WTC11 (cell line): ENCODE measurements at regions not wholly inside any gene's neighbourhood (a gene's known extent, or its start where the extent isn't known, plus 50 kb on each side); places are given as distances from the start of the nearest gene placed in this dataset.

Experiments used
- ATAC-seq: fragments of 200-7000 bp; cut with Tn5 transposase; 2 replicates; pipeline ENCODE4 v1.10.0; 2021; ENCODE audit warnings: mild to moderate bottlenecking, moderate library complexity
- CTCF ChIA-PET: fragments of 300-600 bp; sonication (Branson Sonifier 250); formaldehyde crosslinking; loops from one replicate; lab custom pipeline; 2021; ENCODE audit warnings: antibody characterized with exemption; lab: Charles Lee
- POLR2A ChIA-PET: fragments of 350-600 bp; sonication (Branson Sonifier 250); formaldehyde crosslinking; loops from one replicate; lab custom pipeline; 2021; ENCODE audit warnings: antibody characterized with exemption; lab: Charles Lee
- DNase-seq: peaks from one replicate; pipeline ENCODE4 v3.0.0; 2021; ENCODE audit warnings: low spot score
- H3K27ac Mint-ChIP-seq: 2 replicates; pipeline ENCODE4 v1.8.0; 2021; ENCODE audit warnings: mixed read lengths
- H3K27me3 Mint-ChIP-seq: 2 replicates; pipeline ENCODE4 v1.8.0; 2021; ENCODE audit warnings: low read depth, mild to moderate bottlenecking, moderate library complexity, mixed read lengths
- H3K36me3 Mint-ChIP-seq: 2 replicates; pipeline ENCODE4 v1.8.0; 2021; ENCODE audit warnings: mixed read lengths
- H3K4me1 Mint-ChIP-seq: 2 replicates; pipeline ENCODE4 v1.8.0; 2022; ENCODE audit warnings: mixed read lengths
- H3K4me3 Mint-ChIP-seq: 2 replicates; pipeline ENCODE4 v1.8.0; 2021; ENCODE audit warnings: mild to moderate bottlenecking, moderate library complexity, mixed read lengths
- H3K9me3 Mint-ChIP-seq: 2 replicates; pipeline ENCODE4 v1.8.0; 2021; ENCODE audit warnings: mixed read lengths
- ELF4 ChIP-seq: sonication (generic); formaldehyde crosslinking; IDR thresholded peaks from 2 replicates; pipeline ENCODE4 v1.8.1; 2022; ENCODE audit warnings: low read depth, mild to moderate bottlenecking, moderate library complexity, missing genetic modification reagents
- GTF2I ChIP-seq: fragments of 250-450 bp; sonication (Bioruptor Pico); conservative IDR thresholded peaks from 2 replicates; pipeline ENCODE4 v1.4.0; 2021; ENCODE audit warnings: mild to moderate bottlenecking
- HMGA2 ChIP-seq: fragments of 250-450 bp; sonication (Bioruptor Pico); IDR thresholded peaks from 2 replicates; pipeline ENCODE4 v1.4.0; 2021; ENCODE audit warnings: mild to moderate bottlenecking, moderate library complexity
- NR3C1 ChIP-seq: sonication (generic); formaldehyde crosslinking; conservative IDR thresholded peaks from 2 replicates; pipeline ENCODE4 v1.8.1; 2023; ENCODE audit warnings: low read depth, mild to moderate bottlenecking, missing genetic modification reagents
- OVOL2 ChIP-seq: fragments of 250-450 bp; sonication (Bioruptor Pico); IDR thresholded peaks from 2 replicates; pipeline ENCODE4 v1.9.0; 2021; ENCODE audit warnings: mild to moderate bottlenecking, borderline replicate concordance
- ZNF219 ChIP-seq: sonication (generic); formaldehyde crosslinking; IDR thresholded peaks from 2 replicates; pipeline ENCODE4 v1.8.0; 2023; ENCODE audit warnings: missing genetic modification reagents, mild to moderate bottlenecking, borderline replicate concordance
- ZNF232 ChIP-seq: sonication (generic); formaldehyde crosslinking; IDR thresholded peaks from 2 replicates; pipeline ENCODE4 v1.8.0; 2022; ENCODE audit warnings: mild to moderate bottlenecking, missing genetic modification reagents
- ZNF396 ChIP-seq: fragments of 250-450 bp; sonication (Bioruptor Pico); IDR thresholded peaks from 2 replicates; pipeline ENCODE4 v1.8.0; 2021; ENCODE audit warnings: mild to moderate bottlenecking, moderate library complexity, borderline replicate concordance
- ZNF671 ChIP-seq: fragments of 250-450 bp; sonication (Bioruptor Pico); IDR thresholded peaks from 2 replicates; pipeline ENCODE4 v1.8.0; 2021; ENCODE audit warnings: mild to moderate bottlenecking
- TF ChIP-seq, protein P1 (sequence below): sonication (generic); formaldehyde crosslinking; IDR thresholded peaks from 2 replicates; pipeline ENCODE4 v1.8.0; 2023; ENCODE audit warnings: missing genetic modification reagents, mild to moderate bottlenecking, borderline replicate concordance
- TF ChIP-seq, protein P2 (sequence below): sonication (generic); formaldehyde crosslinking; IDR thresholded peaks from 2 replicates; pipeline ENCODE4 v1.8.0; 2022; ENCODE audit warnings: mild to moderate bottlenecking, missing genetic modification reagents
- TF ChIP-seq, protein P3 (sequence below): fragments of 250-450 bp; sonication (Bioruptor Pico); IDR thresholded peaks from 2 replicates; pipeline ENCODE4 v1.9.0; 2021; ENCODE audit warnings: mild to moderate bottlenecking
- TF ChIP-seq, protein P4 (sequence below): sonication (generic); formaldehyde crosslinking; IDR thresholded peaks from 2 replicates; pipeline ENCODE4 v1.8.0; 2022; ENCODE audit warnings: mild to moderate bottlenecking, missing genetic modification reagents
- TF ChIP-seq, protein P5 (sequence below): sonication (generic); formaldehyde crosslinking; conservative IDR thresholded peaks from 2 replicates; pipeline ENCODE4 v1.8.1; 2023; ENCODE audit warnings: mild to moderate bottlenecking, low read depth, missing genetic modification reagents, moderate library complexity
- TF ChIP-seq, protein P6 (sequence below): sonication (generic); formaldehyde crosslinking; IDR thresholded peaks from 2 replicates; pipeline ENCODE4 v1.8.1; 2023; ENCODE audit warnings: mild to moderate bottlenecking, missing genetic modification reagents
- TF ChIP-seq, protein P7 (sequence below): fragments of 200-600 bp; IDR thresholded peaks from 2 replicates; pipeline ENCODE4 v1.8.0; 2022; ENCODE audit warnings: antibody characterized with exemption

DNA sequence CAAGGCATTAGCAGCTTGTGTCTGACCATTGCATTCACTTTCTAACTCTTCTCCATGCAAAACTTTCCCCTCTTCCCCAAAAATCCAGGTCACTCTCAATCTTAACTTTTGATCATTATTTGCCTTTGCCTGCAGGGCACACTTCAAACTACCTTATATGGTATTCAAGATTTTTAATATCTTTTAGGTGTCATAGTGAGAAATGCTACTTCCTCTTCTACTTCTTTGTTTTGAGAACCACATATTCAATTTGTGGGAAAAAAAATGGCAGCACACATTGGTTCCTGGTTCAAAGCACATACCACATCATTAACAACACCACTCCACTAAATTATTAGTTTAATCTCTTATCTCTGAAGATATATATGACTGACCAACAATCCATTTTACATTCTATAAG lies 1267.0 kb upstream of the CITED2 start (continued):
- TF ChIP-seq, protein P1, sequence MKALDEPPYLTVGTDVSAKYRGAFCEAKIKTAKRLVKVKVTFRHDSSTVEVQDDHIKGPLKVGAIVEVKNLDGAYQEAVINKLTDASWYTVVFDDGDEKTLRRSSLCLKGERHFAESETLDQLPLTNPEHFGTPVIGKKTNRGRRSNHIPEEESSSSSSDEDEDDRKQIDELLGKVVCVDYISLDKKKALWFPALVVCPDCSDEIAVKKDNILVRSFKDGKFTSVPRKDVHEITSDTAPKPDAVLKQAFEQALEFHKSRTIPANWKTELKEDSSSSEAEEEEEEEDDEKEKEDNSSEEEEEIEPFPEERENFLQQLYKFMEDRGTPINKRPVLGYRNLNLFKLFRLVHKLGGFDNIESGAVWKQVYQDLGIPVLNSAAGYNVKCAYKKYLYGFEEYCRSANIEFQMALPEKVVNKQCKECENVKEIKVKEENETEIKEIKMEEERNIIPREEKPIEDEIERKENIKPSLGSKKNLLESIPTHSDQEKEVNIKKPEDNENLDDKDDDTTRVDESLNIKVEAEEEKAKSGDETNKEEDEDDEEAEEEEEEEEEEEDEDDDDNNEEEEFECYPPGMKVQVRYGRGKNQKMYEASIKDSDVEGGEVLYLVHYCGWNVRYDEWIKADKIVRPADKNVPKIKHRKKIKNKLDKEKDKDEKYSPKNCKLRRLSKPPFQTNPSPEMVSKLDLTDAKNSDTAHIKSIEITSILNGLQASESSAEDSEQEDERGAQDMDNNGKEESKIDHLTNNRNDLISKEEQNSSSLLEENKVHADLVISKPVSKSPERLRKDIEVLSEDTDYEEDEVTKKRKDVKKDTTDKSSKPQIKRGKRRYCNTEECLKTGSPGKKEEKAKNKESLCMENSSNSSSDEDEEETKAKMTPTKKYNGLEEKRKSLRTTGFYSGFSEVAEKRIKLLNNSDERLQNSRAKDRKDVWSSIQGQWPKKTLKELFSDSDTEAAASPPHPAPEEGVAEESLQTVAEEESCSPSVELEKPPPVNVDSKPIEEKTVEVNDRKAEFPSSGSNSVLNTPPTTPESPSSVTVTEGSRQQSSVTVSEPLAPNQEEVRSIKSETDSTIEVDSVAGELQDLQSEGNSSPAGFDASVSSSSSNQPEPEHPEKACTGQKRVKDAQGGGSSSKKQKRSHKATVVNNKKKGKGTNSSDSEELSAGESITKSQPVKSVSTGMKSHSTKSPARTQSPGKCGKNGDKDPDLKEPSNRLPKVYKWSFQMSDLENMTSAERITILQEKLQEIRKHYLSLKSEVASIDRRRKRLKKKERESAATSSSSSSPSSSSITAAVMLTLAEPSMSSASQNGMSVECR (CRISPR knock-in tag): no peak
- TF ChIP-seq ZNF219 (no peak), ZNF671 (CRISPR knock-in tag) (no peak), NR3C1 (CRISPR knock-in tag) (no peak), ZNF396 (no peak)
- TF ChIP-seq, protein P2, sequence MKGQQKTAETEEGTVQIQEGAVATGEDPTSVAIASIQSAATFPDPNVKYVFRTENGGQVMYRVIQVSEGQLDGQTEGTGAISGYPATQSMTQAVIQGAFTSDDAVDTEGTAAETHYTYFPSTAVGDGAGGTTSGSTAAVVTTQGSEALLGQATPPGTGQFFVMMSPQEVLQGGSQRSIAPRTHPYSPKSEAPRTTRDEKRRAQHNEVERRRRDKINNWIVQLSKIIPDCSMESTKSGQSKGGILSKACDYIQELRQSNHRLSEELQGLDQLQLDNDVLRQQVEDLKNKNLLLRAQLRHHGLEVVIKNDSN (CRISPR knock-in tag): no peak
- TF ChIP-seq, protein P3, sequence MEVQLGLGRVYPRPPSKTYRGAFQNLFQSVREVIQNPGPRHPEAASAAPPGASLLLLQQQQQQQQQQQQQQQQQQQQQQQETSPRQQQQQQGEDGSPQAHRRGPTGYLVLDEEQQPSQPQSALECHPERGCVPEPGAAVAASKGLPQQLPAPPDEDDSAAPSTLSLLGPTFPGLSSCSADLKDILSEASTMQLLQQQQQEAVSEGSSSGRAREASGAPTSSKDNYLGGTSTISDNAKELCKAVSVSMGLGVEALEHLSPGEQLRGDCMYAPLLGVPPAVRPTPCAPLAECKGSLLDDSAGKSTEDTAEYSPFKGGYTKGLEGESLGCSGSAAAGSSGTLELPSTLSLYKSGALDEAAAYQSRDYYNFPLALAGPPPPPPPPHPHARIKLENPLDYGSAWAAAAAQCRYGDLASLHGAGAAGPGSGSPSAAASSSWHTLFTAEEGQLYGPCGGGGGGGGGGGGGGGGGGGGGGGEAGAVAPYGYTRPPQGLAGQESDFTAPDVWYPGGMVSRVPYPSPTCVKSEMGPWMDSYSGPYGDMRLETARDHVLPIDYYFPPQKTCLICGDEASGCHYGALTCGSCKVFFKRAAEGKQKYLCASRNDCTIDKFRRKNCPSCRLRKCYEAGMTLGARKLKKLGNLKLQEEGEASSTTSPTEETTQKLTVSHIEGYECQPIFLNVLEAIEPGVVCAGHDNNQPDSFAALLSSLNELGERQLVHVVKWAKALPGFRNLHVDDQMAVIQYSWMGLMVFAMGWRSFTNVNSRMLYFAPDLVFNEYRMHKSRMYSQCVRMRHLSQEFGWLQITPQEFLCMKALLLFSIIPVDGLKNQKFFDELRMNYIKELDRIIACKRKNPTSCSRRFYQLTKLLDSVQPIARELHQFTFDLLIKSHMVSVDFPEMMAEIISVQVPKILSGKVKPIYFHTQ (CRISPR knock-in tag): no peak

DNA sequence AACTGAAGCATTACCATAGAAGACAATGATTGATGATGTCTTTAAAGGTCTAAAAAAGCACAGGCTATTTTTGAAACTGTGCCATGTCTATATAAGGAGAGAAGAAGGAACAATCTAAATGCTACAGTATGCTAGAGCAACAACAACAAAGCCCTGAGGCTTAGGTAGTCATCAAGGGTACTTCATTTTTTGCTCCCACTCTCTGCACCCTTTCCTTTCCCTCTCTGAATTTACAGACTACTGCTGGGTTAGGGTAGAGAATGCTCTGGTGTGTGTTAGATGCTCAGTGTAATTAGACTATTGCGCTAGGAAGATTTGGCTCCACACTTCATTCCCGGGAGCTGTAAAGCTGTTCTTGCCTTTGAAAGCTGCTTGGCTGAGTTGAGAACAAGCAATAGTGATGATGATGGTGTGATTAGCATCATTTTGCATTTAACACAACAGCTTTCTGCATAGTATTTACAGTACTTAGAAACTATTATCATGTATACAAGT lies 1262.5 kb upstream of the CITED2 start:
- peaks cover 16% of the 10 kb centered on the region for H3K27me3 Mint-ChIP-seq
- ATAC-seq: peak; percentile 78
- H3K4me3 Mint-ChIP-seq: no peak overlapping the region
- TF ChIP-seq, protein P4, sequence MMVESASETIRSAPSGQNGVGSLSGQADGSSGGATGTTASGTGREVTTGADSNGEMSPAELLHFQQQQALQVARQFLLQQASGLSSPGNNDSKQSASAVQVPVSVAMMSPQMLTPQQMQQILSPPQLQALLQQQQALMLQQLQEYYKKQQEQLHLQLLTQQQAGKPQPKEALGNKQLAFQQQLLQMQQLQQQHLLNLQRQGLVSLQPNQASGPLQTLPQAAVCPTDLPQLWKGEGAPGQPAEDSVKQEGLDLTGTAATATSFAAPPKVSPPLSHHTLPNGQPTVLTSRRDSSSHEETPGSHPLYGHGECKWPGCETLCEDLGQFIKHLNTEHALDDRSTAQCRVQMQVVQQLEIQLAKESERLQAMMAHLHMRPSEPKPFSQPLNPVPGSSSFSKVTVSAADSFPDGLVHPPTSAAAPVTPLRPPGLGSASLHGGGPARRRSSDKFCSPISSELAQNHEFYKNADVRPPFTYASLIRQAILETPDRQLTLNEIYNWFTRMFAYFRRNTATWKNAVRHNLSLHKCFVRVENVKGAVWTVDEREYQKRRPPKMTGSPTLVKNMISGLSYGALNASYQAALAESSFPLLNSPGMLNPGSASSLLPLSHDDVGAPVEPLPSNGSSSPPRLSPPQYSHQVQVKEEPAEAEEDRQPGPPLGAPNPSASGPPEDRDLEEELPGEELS: peak; percentile 71; the same call in 1 of the 2 replicates
- TF ChIP-seq OVOL2 (CRISPR knock-in tag): no peak
- TF ChIP-seq, all 79 proteins: peak for 1
- peaks cover 27% of the 10 kb centered on the region for H3K4me1 Mint-ChIP-seq
- CTCF ChIA-PET: no interaction called here
- H3K9me3 Mint-ChIP-seq: peaks cover 22% of the 10 kb centered on the region
- peak overlapping the region; percentile 25; the same call in 1 of the 2 replicates for H3K27ac Mint-ChIP-seq
- POLR2A ChIA-PET: no interaction called here
- no peak for DNase-seq
- H3K36me3 Mint-ChIP-seq: peaks cover 8% of the 10 kb centered on the region

DNA sequence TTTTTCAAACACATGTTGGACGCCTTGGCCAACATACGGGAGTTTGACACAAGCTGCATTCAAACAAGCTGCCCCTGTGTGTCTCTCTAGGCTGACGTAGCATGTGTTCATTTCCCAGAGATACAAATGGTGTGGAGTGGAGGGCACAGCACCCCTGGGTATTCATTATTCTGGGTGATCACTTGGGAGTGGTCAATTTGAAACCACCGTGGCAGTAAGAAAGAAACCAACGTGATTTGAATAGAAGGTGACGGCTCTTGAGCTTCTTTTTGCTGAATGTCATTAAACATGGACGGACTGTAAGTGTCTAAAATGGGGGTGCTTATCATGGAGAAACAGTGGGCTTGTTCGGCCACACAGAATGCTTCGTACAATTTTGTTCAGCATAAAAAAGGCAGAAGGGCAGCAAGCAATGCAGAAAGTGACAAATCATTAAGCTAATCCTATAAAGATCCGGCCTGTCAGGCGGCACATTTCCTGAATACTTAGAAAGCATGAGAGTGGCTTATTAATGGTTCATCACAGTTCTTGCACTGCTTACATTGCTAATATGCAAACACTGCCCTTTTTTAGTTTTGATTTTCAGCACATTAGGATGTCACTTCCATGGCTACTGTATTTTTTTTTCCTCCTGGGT lies 1261.9 kb upstream of the CITED2 start:
- CTCF ChIA-PET: no interaction called here
- peaks cover 16% of the 10 kb centered on the region for H3K27me3 Mint-ChIP-seq
- no peak for DNase-seq
- ATAC-seq: no peak
- H3K27ac Mint-ChIP-seq: no peak overlapping the region
- peaks cover 8% of the 10 kb centered on the region for H3K36me3 Mint-ChIP-seq
- TF ChIP-seq ELF4 (CRISPR knock-in tag): no peak
- TF ChIP-seq, protein P5, sequence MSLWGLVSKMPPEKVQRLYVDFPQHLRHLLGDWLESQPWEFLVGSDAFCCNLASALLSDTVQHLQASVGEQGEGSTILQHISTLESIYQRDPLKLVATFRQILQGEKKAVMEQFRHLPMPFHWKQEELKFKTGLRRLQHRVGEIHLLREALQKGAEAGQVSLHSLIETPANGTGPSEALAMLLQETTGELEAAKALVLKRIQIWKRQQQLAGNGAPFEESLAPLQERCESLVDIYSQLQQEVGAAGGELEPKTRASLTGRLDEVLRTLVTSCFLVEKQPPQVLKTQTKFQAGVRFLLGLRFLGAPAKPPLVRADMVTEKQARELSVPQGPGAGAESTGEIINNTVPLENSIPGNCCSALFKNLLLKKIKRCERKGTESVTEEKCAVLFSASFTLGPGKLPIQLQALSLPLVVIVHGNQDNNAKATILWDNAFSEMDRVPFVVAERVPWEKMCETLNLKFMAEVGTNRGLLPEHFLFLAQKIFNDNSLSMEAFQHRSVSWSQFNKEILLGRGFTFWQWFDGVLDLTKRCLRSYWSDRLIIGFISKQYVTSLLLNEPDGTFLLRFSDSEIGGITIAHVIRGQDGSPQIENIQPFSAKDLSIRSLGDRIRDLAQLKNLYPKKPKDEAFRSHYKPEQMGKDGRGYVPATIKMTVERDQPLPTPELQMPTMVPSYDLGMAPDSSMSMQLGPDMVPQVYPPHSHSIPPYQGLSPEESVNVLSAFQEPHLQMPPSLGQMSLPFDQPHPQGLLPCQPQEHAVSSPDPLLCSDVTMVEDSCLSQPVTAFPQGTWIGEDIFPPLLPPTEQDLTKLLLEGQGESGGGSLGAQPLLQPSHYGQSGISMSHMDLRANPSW (CRISPR knock-in tag): no peak
- TF ChIP-seq GTF2I (CRISPR knock-in tag): no peak
- TF ChIP-seq, protein P6, sequence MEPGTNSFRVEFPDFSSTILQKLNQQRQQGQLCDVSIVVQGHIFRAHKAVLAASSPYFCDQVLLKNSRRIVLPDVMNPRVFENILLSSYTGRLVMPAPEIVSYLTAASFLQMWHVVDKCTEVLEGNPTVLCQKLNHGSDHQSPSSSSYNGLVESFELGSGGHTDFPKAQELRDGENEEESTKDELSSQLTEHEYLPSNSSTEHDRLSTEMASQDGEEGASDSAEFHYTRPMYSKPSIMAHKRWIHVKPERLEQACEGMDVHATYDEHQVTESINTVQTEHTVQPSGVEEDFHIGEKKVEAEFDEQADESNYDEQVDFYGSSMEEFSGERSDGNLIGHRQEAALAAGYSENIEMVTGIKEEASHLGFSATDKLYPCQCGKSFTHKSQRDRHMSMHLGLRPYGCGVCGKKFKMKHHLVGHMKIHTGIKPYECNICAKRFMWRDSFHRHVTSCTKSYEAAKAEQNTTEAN: no peak
- no peak for TF ChIP-seq HMGA2 (CRISPR knock-in tag)
- TF ChIP-seq, protein P7, sequence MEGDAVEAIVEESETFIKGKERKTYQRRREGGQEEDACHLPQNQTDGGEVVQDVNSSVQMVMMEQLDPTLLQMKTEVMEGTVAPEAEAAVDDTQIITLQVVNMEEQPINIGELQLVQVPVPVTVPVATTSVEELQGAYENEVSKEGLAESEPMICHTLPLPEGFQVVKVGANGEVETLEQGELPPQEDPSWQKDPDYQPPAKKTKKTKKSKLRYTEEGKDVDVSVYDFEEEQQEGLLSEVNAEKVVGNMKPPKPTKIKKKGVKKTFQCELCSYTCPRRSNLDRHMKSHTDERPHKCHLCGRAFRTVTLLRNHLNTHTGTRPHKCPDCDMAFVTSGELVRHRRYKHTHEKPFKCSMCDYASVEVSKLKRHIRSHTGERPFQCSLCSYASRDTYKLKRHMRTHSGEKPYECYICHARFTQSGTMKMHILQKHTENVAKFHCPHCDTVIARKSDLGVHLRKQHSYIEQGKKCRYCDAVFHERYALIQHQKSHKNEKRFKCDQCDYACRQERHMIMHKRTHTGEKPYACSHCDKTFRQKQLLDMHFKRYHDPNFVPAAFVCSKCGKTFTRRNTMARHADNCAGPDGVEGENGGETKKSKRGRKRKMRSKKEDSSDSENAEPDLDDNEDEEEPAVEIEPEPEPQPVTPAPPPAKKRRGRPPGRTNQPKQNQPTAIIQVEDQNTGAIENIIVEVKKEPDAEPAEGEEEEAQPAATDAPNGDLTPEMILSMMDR: no peak
- TF ChIP-seq ZNF232 (CRISPR knock-in tag): no peak
- no peak overlapping the region for H3K4me3 Mint-ChIP-seq
- H3K4me1 Mint-ChIP-seq: peaks cover 27% of the 10 kb centered on the region
- POLR2A ChIA-PET: no interaction called here
- H3K9me3 Mint-ChIP-seq: peaks cover 16% of the 10 kb centered on the region
